Testis (tissue), 2 donors: ENCODE measurements at regions not wholly inside any gene's neighbourhood (a gene's known extent, or its start where the extent isn't known, plus 50 kb on each side); places are given as distances from the start of the nearest gene placed in this dataset.

ENCODE experiments used
- DNase-seq: peaks from one replicate; pipeline ENCODE4 v3.0.0-alpha.2; 2019
- H3K27ac ChIP-seq, 2 donors: fragments of 200-600 bp; sonication (generic); one replicate each; pipeline ENCODE4 v1.5.1; 2019
- H3K27me3 ChIP-seq: fragments of 200-600 bp; sonication (generic); one replicate; pipeline ENCODE4 v1.5.1; 2019
- H3K36me3 ChIP-seq: fragments of 200-600 bp; sonication (generic); one replicate; pipeline ENCODE4 v1.5.1; 2017; ENCODE audit warnings: low read depth; ENCODE audit errors: missing control alignments
- H3K4me1 ChIP-seq: fragments of 200-600 bp; sonication (generic); one replicate; pipeline ENCODE4 v1.5.1; 2019
- H3K4me3 ChIP-seq, 2 donors: fragments of 200-600 bp; sonication (generic); one replicate each; pipeline ENCODE4 v1.5.1; 2017 to 2019
- H3K9me3 ChIP-seq: fragments of 200-600 bp; sonication (generic); one replicate; pipeline ENCODE4 v1.5.1; 2017
- CTCF ChIP-seq, 3 experiments: fragments of 450-650 bp in 2 of 3; fragments of 200-600 bp in 1 of 3; sonication (generic) in 1 of 3; IDR thresholded peaks; one replicate each; pipeline ENCODE4 v1.5.1; 2016 to 2019; ENCODE audit warnings: antibody characterized with exemption in 3 of 3, mild to moderate bottlenecking in 2 of 3, moderate library complexity in 1 of 3
- POLR2A ChIP-seq: fragments of 450-650 bp; IDR thresholded peaks from one replicate; pipeline ENCODE4 v1.6.1; 2017; ENCODE audit warnings: antibody characterized with exemption, mild to moderate bottlenecking, moderate library complexity
- WGBS, 2 donors: methylation state at CpG; one replicate each; pipeline ENCODE4 v1.1.5; 2018; 5-methylcytosine and 5-hydroxymethylcytosine counted together
- intact Hi-C: fragments of 100-400 bp; cut with DNase I; formaldehyde crosslinking; loops from one replicate; pipeline ENCODE4 v1.15.1; 2023; ENCODE audit warnings: low total_unique reads

- Histone ChIP-seq H3K4me3 (no peak overlapping the region), H3K36me3 (no peaks in the 10 kb centered on the region), H3K27ac (no peak overlapping the region), H3K27me3 (no peaks in the 10 kb centered on the region), H3K9me3 (no peaks in the 10 kb centered on the region), H3K4me1 (peaks cover under 1% of the 10 kb centered on the region)
- intact Hi-C loops = no loop called here
- TF ChIP-seq POLR2A (no peak), CTCF (IDR thresholded peaks at IDR 0.05) (no peak)
- 95 to 96% methylated on average over 1 of the region's 1 CpG for WGBS, 2 donors
- DNase-seq = no peak
These were observed 76.3 kb upstream of the TGFBR2 start for GRCh38 chr3:30530084-30530483.

GRCh38 chr3:30531017-30531570, 75.3 kb upstream of the TGFBR2 start:
- no peak for TF ChIP-seq POLR2A
- no peak for TF ChIP-seq CTCF (IDR thresholded peaks at IDR 0.05)
- no peaks in the 10 kb centered on the region for H3K27me3 ChIP-seq
- WGBS, 2 donors = 87 to 95% methylated on average over 3 of the region's 3 CpGs
- no peak for DNase-seq
- no peaks in the 10 kb centered on the region for H3K36me3 ChIP-seq
- H3K4me1 ChIP-seq = no peaks in the 10 kb centered on the region
- H3K27ac ChIP-seq = no peak overlapping the region
- H3K4me3 ChIP-seq = no peak overlapping the region
- H3K9me3 ChIP-seq = no peaks in the 10 kb centered on the region
- intact Hi-C loops = no loop called here

- intact Hi-C loops = no loop called here
- H3K27ac ChIP-seq = no peak overlapping the region
- no peaks in the 10 kb centered on the region for H3K27me3 ChIP-seq
- TF ChIP-seq CTCF (IDR thresholded peaks at IDR 0.05) (no peak), POLR2A (no peak)
- 58 to 63% methylated on average over 1 of the region's 1 CpG for WGBS, 2 donors
- no peaks in the 10 kb centered on the region for H3K9me3 ChIP-seq
- H3K36me3 ChIP-seq = no peaks in the 10 kb centered on the region
- DNase-seq = no peak
- H3K4me3 ChIP-seq = no peak overlapping the region
- no peaks in the 10 kb centered on the region for H3K4me1 ChIP-seq
These were observed 70.9 kb upstream of the TGFBR2 start for GRCh38 chr3:30535525-30535924.

- 82 to 85% methylated on average over 1 of the region's 1 CpG for WGBS, 2 donors
- Histone ChIP-seq H3K27me3 (no peaks in the 10 kb centered on the region), H3K36me3 (no peaks in the 10 kb centered on the region), H3K4me1 (no peaks in the 10 kb centered on the region), H3K27ac (no peak overlapping the region), H3K4me3 (no peak overlapping the region), H3K9me3 (no peaks in the 10 kb centered on the region)
- intact Hi-C loops = no loop called here
- no peak for DNase-seq
- no peak for TF ChIP-seq POLR2A
- no peak for TF ChIP-seq CTCF (IDR thresholded peaks at IDR 0.05)
These were observed 67.6 kb upstream of the TGFBR2 start for GRCh38 chr3:30538791-30539190.

- H3K4me3 ChIP-seq = no peak overlapping the region
- DNase-seq = no peak
- 83 to 85% methylated on average over 4 of the region's 4 CpGs for WGBS, 2 donors
- TF ChIP-seq POLR2A (no peak), CTCF (IDR thresholded peaks at IDR 0.05) (no peak)
- no peaks in the 10 kb centered on the region for H3K4me1 ChIP-seq
- H3K36me3 ChIP-seq = no peaks in the 10 kb centered on the region
- H3K27ac ChIP-seq = no peak overlapping the region
- H3K27me3 ChIP-seq = no peaks in the 10 kb centered on the region
- intact Hi-C loops = no loop called here
- H3K9me3 ChIP-seq = no peaks in the 10 kb centered on the region
These were observed 67.2 kb upstream of the TGFBR2 start for GRCh38 chr3:30539206-30539605.
